Body of pancreas (tissue), 4 donors: ENCODE measurements at regions not wholly inside any gene's neighbourhood (a gene's known extent, or its start where the extent isn't known, plus 50 kb on each side); places are given as distances from the start of the nearest gene placed in this dataset.
A peak's percentile ranks its signal among the peaks of the same experiment; 100 is the strongest.
"Not testable (repeated sequence)": the region's sequence is repeated elsewhere in the genome, so short reads cannot be mapped to it uniquely, and the experiment has no call there.

ENCODE experiments used
- ATAC-seq: fragments of 150-250 bp; one replicate; pipeline ENCODE4 v1.9.1; 2016
- DNase-seq, 4 donors: peaks; one replicate each; pipeline ENCODE4 v3.0.0-alpha.2; 2019
- H3K27ac ChIP-seq, 4 donors: fragments of 200-600 bp; sonication (generic); 1 replicate in 3 of 4; 2 replicates in 1 of 4; pipeline versions ENCODE4 v1.5.1 to v1.6.1; 2016 to 2019; ENCODE audit warnings: mild to moderate bottlenecking in 1 of 4, mixed read lengths in 1 of 4, moderate library complexity in 1 of 4
- H3K27me3 ChIP-seq, 2 donors: fragments of 200-600 bp; sonication (generic); one replicate each; pipeline ENCODE4 v1.6.0; 2016; ENCODE audit warnings: mild to moderate bottlenecking in 1 of 2
- H3K36me3 ChIP-seq, 2 donors: fragments of 200-600 bp; sonication (generic); replicated peaks in 1 of 2; 2 replicates each; pipeline ENCODE4 v1.5.1; 2016; ENCODE audit warnings: low read depth in 2 of 2; ENCODE audit not compliant: insufficient read depth in 1 of 2
- H3K4me1 ChIP-seq: fragments of 200-600 bp; sonication (generic); one replicate; pipeline ENCODE4 v1.6.0; 2016
- H3K4me3 ChIP-seq, 2 donors: fragments of 200-600 bp; sonication (generic); 1 replicate in 1 of 2; 2 replicates in 1 of 2; pipeline ENCODE4 v1.5.1; 2016 to 2019
- H3K9me3 ChIP-seq, 3 donors: fragments of 200-600 bp; sonication (generic); 1 replicate in 2 of 3; 2 replicates in 1 of 3; pipeline ENCODE4 v1.5.1; 2016
- CTCF ChIP-seq, 7 experiments: fragments of 450-650 bp in 4 of 7; fragments of 200-600 bp in 3 of 7; sonication (generic) in 3 of 7; IDR thresholded peaks; one replicate each; pipeline ENCODE4 v1.5.1; 2016 to 2019; ENCODE audit warnings: antibody characterized with exemption in 7 of 7
- POLR2A ChIP-seq, 3 donors: fragments of 450-650 bp; IDR thresholded peaks; one replicate each; pipeline ENCODE4 v1.6.1; 2016; ENCODE audit warnings: antibody characterized with exemption in 3 of 3, mild to moderate bottlenecking in 2 of 3
- WGBS, 2 donors: methylation state at CpG; one replicate each; pipeline ENCODE4 v1.1.5; 2017; 5-methylcytosine and 5-hydroxymethylcytosine counted together
- intact Hi-C: fragments of 100-400 bp; cut with DNase I; formaldehyde crosslinking; loops from one replicate; pipeline ENCODE4 v1.15.1; 2023

DNA sequence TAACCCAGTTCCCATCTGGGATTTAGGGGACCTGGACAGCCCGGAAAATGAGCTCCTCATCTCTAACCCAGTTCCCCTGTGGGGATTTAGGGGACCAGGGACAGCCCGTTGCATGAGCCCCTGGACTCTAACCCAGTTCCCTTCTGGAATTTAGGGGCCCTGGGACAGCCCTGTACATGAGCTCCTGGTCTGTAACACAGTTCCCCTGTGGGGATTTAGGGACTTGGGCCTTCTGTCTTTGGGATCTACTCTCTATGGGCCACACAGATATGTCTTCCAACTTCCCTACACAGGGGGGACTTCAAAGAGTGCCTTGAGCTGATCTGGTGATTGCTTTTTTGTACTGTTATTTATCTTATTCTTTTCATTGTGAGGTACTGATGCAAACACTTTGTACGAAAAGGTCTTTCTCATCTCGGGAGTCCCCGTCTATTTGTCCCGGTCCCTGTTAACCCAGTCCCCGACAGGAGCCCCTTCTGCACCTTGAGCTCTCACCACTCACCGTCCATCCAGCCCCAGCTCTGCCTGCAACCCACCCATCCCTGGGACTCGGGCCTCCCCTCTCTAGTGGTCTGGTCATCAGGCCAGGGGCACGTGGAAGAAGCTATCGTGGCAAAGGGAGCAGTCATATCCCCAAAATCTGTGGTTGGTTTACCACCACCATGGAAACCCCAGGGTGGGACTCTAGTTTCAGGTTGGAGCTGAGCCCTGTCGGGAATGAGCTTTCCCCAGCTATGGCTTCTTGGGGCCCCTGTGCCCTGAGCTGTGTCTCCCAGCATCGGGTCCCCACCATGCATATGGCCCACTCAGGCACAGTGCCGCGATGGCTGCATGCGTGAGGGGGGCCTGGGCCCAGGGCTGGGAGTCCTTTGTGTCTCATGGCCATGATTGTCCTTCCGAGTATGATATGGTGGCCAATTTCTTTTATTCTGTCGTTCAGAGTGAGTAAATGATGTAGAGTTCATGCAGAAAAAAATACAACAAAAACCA lies 270.4 kb upstream of the PLCXD1 start:
- H3K36me3 ChIP-seq, H3K9me3 ChIP-seq, H3K4me3 ChIP-seq, H3K27ac ChIP-seq, ATAC-seq, H3K27me3 ChIP-seq, H3K4me1 ChIP-seq, intact Hi-C loops, DNase-seq: not testable (repeated sequence)
- 80 to 100% methylated on average over 1 of the region's 18 CpGs for WGBS, 2 donors

GRCh38 chrX:13821-14443 lies 267.2 kb upstream of the PLCXD1 start:
- WGBS, 2 donors, result no CpG with 5 or more reads among the region's 45 CpGs
- intact Hi-C loops, H3K4me3 ChIP-seq, H3K36me3 ChIP-seq, ATAC-seq, H3K27ac ChIP-seq, H3K4me1 ChIP-seq, DNase-seq, H3K27me3 ChIP-seq, H3K9me3 ChIP-seq: not testable (repeated sequence)

DNA sequence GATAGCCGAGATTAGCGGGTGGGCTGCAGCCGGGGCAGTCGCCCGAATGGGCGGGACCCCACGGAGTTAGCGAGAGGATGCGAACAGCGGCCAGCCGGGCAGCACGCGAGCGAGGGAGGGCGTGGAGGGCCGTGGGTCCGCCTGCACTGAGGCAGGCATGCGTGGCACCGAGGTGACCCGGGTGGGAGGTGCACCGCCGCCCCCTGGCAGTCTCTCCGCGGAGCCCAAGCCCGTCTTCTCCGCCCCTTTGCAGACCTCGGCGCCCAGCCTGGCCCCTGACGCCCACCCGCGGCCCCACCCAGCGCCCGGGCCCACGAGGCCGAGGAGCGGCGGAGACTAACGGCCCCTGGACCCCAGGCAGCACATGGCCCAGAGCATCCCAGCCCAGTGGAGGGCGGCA lies 266.7 kb upstream of the PLCXD1 start:
- DNase-seq, H3K36me3 ChIP-seq, H3K4me1 ChIP-seq, H3K27me3 ChIP-seq, H3K4me3 ChIP-seq, intact Hi-C loops, ATAC-seq, H3K9me3 ChIP-seq, H3K27ac ChIP-seq: not testable (repeated sequence)
- 45% methylated on average over 6 of the region's 39 CpGs; no CpG with 5 or more reads in 1 of the 2 donors for whole genome bisulfite sequencing, 2 donors

DNA sequence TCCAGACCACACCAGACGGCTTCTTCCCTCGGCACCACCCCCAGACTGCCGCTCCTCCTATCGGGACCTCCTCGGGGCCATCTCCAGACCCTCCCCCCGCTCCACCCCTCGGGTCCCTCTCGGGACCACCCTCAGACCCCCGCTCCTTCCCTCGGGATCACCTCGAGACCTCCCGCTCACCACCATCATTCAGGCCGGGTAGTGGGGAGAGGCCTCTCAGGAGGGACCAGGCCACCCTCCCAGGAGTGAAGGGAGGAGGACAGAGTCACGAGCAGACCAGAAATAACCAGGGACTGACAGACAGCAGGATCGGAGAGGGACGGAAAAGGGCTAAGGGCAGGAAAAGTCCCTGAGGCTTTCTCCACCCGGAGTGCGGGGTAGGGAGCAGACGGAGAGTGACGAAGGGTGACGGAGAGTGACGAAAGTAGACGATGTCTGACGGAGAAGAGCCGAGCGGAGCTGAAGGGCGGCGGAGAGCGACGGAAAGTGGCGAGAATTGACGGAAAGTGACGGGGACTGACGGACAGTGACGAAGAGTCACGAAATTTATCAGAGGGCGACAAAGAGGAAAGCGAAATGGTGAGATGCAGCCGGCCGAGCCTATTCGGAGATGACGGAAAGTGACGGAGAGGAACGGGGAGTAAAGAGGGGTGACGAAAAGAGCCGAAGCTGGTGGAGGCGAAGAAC lies 262.3 kb upstream of the PLCXD1 start:
- ATAC-seq, result peak; percentile 93
- H3K4me1 ChIP-seq, H3K4me3 ChIP-seq, H3K36me3 ChIP-seq, H3K27me3 ChIP-seq, H3K27ac ChIP-seq, H3K9me3 ChIP-seq, intact Hi-C loops: not testable (repeated sequence)
- DNase-seq, result peak in 3 of 4 donors; percentile 49 to 79 (median 71)
- 0% methylated on average over 5 of the region's 47 CpGs; no CpG with 5 or more reads in 1 of the 2 donors for WGBS, 2 donors

DNA sequence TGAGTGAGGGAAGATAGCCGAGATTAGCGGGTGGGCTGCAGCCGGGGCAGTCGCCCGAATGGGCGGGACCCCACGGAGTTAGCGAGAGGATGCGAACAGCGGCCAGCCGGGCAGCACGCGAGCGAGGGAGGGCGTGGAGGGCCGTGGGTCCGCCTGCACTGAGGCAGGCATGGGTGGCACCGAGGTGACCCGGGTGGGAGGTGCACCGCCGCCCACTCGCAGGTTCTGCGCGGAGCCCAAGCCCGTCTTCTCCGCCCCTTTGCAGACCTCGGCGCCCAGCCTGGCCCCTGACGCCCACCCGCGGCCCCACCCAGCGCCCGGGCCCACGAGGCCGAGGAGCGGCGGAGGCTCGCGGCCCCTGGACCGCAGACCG lies 261.7 kb upstream of the PLCXD1 start:
- H3K9me3 ChIP-seq, H3K27ac ChIP-seq, intact Hi-C loops, H3K4me3 ChIP-seq, H3K27me3 ChIP-seq, H3K4me1 ChIP-seq, DNase-seq, H3K36me3 ChIP-seq: not testable (repeated sequence)
- ATAC-seq, result peak; percentile 27
- WGBS, 2 donors, result no CpG with 5 or more reads among the region's 41 CpGs

- ATAC-seq, result peak; percentile 40
- DNase-seq, result peak in 1 of 4 donors; percentile 7
These were observed 261.1 kb upstream of the PLCXD1 start for GRCh38 chrX:19912-20571.

GRCh38 chrX:24139-24538 lies 257.0 kb upstream of the PLCXD1 start:
- DNase-seq, H3K36me3 ChIP-seq, H3K4me1 ChIP-seq, H3K9me3 ChIP-seq, ATAC-seq, H3K27ac ChIP-seq, H3K4me3 ChIP-seq, intact Hi-C loops, H3K27me3 ChIP-seq: not testable (repeated sequence)
- no CpG with 5 or more reads among the region's 6 CpGs for WGBS, 2 donors

More at GRCh38 chrX:19912-20571, 261.1 kb upstream of the PLCXD1 start:
- WGBS, 2 donors, result 25 to 54% methylated on average over 31 to 33 of the region's 56 CpGs
- no peaks in the 10 kb centered on the region for H3K9me3 ChIP-seq
- no peak overlapping the region for H3K27ac ChIP-seq
- no peaks in the 10 kb centered on the region for H3K4me1 ChIP-seq
- intact Hi-C loops, result no loop called here
- no peaks in the 10 kb centered on the region for H3K27me3 ChIP-seq
- H3K4me3 ChIP-seq, result no peak overlapping the region
- H3K36me3 ChIP-seq, result no peaks in the 10 kb centered on the region
- TF ChIP-seq POLR2A (IDR thresholded peaks at IDR 0.05), result no peak
- TF ChIP-seq CTCF (IDR thresholded peaks at IDR 0.05), result peak in 1 of 7 experiments; percentile 20
